OCI-LY3 (cell line): ENCODE measurements at regions not wholly inside any gene's neighbourhood (a gene's known extent, or its start where the extent isn't known, plus 50 kb on each side); places are given as distances from the start of the nearest gene placed in this dataset.

ENCODE experiments used
- CTCF ChIP-seq: fragments of 200-600, 300-600 bp; sonication (generic); IDR thresholded peaks from 2 replicates; pipeline ENCODE4 v1.5.1; 2014; ENCODE audit warnings: antibody characterized with exemption, low read length, low read depth
- EZH2phosphoT487 ChIP-seq: fragments of 200-600 bp; shearing (Covaris generic); IDR thresholded peaks from 2 replicates; pipeline ENCODE4 v1.6.1; 2018; ENCODE audit warnings: antibody characterized with exemption, mixed run types, low read depth

- no peak for TF ChIP-seq CTCF
- TF ChIP-seq EZH2phosphoT487: no peak
Observed at GRCh38 chr4:56732301-56732700, 51.2 kb upstream of the HOPX start.
